ENCODE measurements at regions not wholly inside any gene's neighbourhood (a gene's known extent, or its start where the extent isn't known, plus 50 kb on each side); places are given as distances from the start of the nearest gene placed in this dataset.

- H3K9me3 ChIP-seq (ENCODE audit: control insufficient read depth in 1 of 2, insufficient read depth in 1 of 2, low read depth in 1 of 2, low read length in 2 of 2) = peaks cover 3 to 16% of the 10 kb centered on the region in 2 experiments; a peak in 2 of 4 replicates
- ChIA-PET POLR2A (no interaction called here), CTCF (no interaction called here), RAD21 (ENCODE audit: low non-redundant PET in 1 of 2, low total read pairs in 2 of 2, uncharacterized antibody in 2 of 2, unreplicated experiment in 2 of 2) (no interaction called here)
- H3K4me2 ChIP-seq (ENCODE audit: low read length) = no peak overlapping the region
- TF ChIP-seq, protein P1, sequence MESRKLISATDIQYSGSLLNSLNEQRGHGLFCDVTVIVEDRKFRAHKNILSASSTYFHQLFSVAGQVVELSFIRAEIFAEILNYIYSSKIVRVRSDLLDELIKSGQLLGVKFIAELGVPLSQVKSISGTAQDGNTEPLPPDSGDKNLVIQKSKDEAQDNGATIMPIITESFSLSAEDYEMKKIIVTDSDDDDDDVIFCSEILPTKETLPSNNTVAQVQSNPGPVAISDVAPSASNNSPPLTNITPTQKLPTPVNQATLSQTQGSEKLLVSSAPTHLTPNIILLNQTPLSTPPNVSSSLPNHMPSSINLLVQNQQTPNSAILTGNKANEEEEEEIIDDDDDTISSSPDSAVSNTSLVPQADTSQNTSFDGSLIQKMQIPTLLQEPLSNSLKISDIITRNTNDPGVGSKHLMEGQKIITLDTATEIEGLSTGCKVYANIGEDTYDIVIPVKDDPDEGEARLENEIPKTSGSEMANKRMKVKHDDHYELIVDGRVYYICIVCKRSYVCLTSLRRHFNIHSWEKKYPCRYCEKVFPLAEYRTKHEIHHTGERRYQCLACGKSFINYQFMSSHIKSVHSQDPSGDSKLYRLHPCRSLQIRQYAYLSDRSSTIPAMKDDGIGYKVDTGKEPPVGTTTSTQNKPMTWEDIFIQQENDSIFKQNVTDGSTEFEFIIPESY (IDR thresholded peaks at IDR 0.05; ENCODE audit: extremely low read depth, insufficient replicate concordance, low read length) = no peak
- TF ChIP-seq ZNF274 (IDR thresholded peaks at IDR 0.05; ENCODE audit: low read depth, low read length) (no peak), CEBPB (IDR thresholded peaks at IDR 0.05; ENCODE audit: low read depth) (no peak), TCF7L2 (IDR thresholded peaks at IDR 0.05; ENCODE audit: borderline replicate concordance, extremely low read depth, insufficient read depth, insufficient read length) (no peak), ELF1 (IDR thresholded peaks at IDR 0.05; ENCODE audit: borderline replicate concordance, low read depth) (no peak), SP1 (IDR thresholded peaks at IDR 0.05; ENCODE audit: low read depth) (no peak), EZH2 (IDR thresholded peaks at IDR 0.05) (no peak)
- ATAC-seq = no peak
- H3K4me1 ChIP-seq (ENCODE audit: control insufficient read depth in 1 of 2, insufficient read depth in 2 of 2, low read length in 2 of 2) = no peaks in the 10 kb centered on the region
- BruUV-seq (replicated peaks) = no TSS peak
- H3K4me3 ChIP-seq (replicated peaks in 1 of 2; ENCODE audit: low read depth in 1 of 2, low read length in 2 of 2) = no peak overlapping the region
- no peak overlapping the region for H2AFZ ChIP-seq (ENCODE audit: low read depth, low read length, poor library complexity, severe bottlenecking)
- no peaks in the 10 kb centered on the region for H3K9me2 ChIP-seq (ENCODE audit: insufficient read depth)
- H4K20me1 ChIP-seq (ENCODE audit: insufficient read depth) = no peaks in the 10 kb centered on the region
- no peak overlapping the region for H3K9ac ChIP-seq (ENCODE audit: low read length)
- intact Hi-C loops (cut with micrococcal nuclease) = no loop called here
- no peaks in the 10 kb centered on the region for H3K27me3 ChIP-seq (ENCODE audit: insufficient read depth, low read length)
- no peaks in the 10 kb centered on the region for H3K36me3 ChIP-seq (ENCODE audit: control insufficient read depth in 1 of 2, insufficient read depth in 2 of 2, low read length in 2 of 2)
- DNase-seq (ENCODE audit: low read depth, low spot score) = no peak
- H3K27ac ChIP-seq (ENCODE audit: low read depth, low read length) = no peak overlapping the region
- H3K79me2 ChIP-seq (ENCODE audit: insufficient read depth, low read length) = no peaks in the 10 kb centered on the region
Measured at GRCh38 chr16:65523283-65523944, 401.6 kb upstream of the CDH11 start.

GRCh38 chr16:65522412-65522811 is 400.5 kb upstream of the CDH11 start:
- Histone ChIP-seq H3K4me3 (replicated peaks in 1 of 2; ENCODE audit: low read depth in 1 of 2, low read length in 2 of 2) (no peak overlapping the region), H3K36me3 (ENCODE audit: control insufficient read depth in 1 of 2, insufficient read depth in 2 of 2, low read length in 2 of 2) (no peaks in the 10 kb centered on the region), H3K27ac (ENCODE audit: low read depth, low read length) (no peak overlapping the region), H3K4me1 (ENCODE audit: control insufficient read depth in 1 of 2, insufficient read depth in 2 of 2, low read length in 2 of 2) (no peaks in the 10 kb centered on the region), H3K79me2 (ENCODE audit: insufficient read depth, low read length) (no peaks in the 10 kb centered on the region), H4K20me1 (ENCODE audit: insufficient read depth) (no peaks in the 10 kb centered on the region), H3K4me2 (ENCODE audit: low read length) (no peak overlapping the region), H3K9me3 (ENCODE audit: control insufficient read depth in 1 of 2, insufficient read depth in 1 of 2, low read depth in 1 of 2, low read length in 2 of 2) (peaks cover 5 to 13% of the 10 kb centered on the region in 2 experiments; a peak in 2 of 4 replicates), H3K27me3 (ENCODE audit: insufficient read depth, low read length) (no peaks in the 10 kb centered on the region), H3K9ac (ENCODE audit: low read length) (no peak overlapping the region), H2AFZ (ENCODE audit: low read depth, low read length, poor library complexity, severe bottlenecking) (no peak overlapping the region), H3K9me2 (ENCODE audit: insufficient read depth) (no peaks in the 10 kb centered on the region)
- ATAC-seq = no peak
- intact Hi-C loops (cut with micrococcal nuclease) = no loop called here
- CTCF ChIA-PET = no interaction called here
- POLR2A ChIA-PET = no interaction called here
- no TSS peak for BruUV-seq (replicated peaks)
- TF ChIP-seq YY1 (IDR thresholded peaks at IDR 0.05; ENCODE audit: extremely low read depth, insufficient replicate concordance, low read depth, low read length) (no peak), POLR2A (IDR thresholded peaks at IDR 0.05; ENCODE audit: borderline replicate concordance, extremely low read depth, insufficient read depth, insufficient read length) (no peak), SIN3A (IDR thresholded peaks at IDR 0.05; ENCODE audit: low read depth) (no peak), MAX (IDR thresholded peaks at IDR 0.05) (no peak), ZNF274 (IDR thresholded peaks at IDR 0.05; ENCODE audit: low read depth, low read length) (no peak), POLR2AphosphoS5 (IDR thresholded peaks at IDR 0.05; ENCODE audit: low read depth, low read length) (no peak), RAD21 (IDR thresholded peaks at IDR 0.05; ENCODE audit: low read depth) (no peak), EZH2 (IDR thresholded peaks at IDR 0.05) (no peak), SP1 (IDR thresholded peaks at IDR 0.05; ENCODE audit: low read depth) (no peak)
- TF ChIP-seq, protein P2, sequence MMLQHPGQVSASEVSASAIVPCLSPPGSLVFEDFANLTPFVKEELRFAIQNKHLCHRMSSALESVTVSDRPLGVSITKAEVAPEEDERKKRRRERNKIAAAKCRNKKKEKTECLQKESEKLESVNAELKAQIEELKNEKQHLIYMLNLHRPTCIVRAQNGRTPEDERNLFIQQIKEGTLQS (IDR thresholded peaks at IDR 0.05) = no peak
- TF ChIP-seq, protein P1 (IDR thresholded peaks at IDR 0.05; ENCODE audit: extremely low read depth, insufficient replicate concordance, low read length) = no peak
- RAD21 ChIA-PET (ENCODE audit: low non-redundant PET in 1 of 2, low total read pairs in 2 of 2, uncharacterized antibody in 2 of 2, unreplicated experiment in 2 of 2) = no interaction called here
- DNase-seq (ENCODE audit: low read depth, low spot score) = no peak
